K562 (cell line): ENCODE measurements at regions not wholly inside any gene's neighbourhood (a gene's known extent, or its start where the extent isn't known, plus 50 kb on each side); places are given as distances from the start of the nearest gene placed in this dataset.

ENCODE experiments used
- CREB5 ChIP-seq: fragments of 250-450 bp; sonication (Bioruptor Pico); IDR thresholded peaks from 2 replicates; pipeline ENCODE4 v1.5.0; 2020; ENCODE audit warnings: mild to moderate bottlenecking
- DNMT1 ChIP-seq: fragments of 450-650 bp; IDR thresholded peaks from 2 replicates; pipeline ENCODE4 v1.6.1; 2016; ENCODE audit warnings: antibody characterized with exemption, mild to moderate bottlenecking
- MGA ChIP-seq: fragments of 450-650 bp; IDR thresholded peaks from 2 replicates; pipeline ENCODE4 v1.6.1; 2016; ENCODE audit warnings: mild to moderate bottlenecking, moderate library complexity
- MNT ChIP-seq, 2 experiments: fragments of 450-650 bp; conservative IDR thresholded peaks; 2 replicates each; pipeline ENCODE4 v1.6.1; 2017; ENCODE audit warnings: mild to moderate bottlenecking in 2 of 2, moderate library complexity in 2 of 2
- TCFL5 ChIP-seq: fragments of 250-450 bp; sonication (Bioruptor Pico); conservative IDR thresholded peaks from 2 replicates; pipeline ENCODE4 v1.6.1; 2021; ENCODE audit warnings: mild to moderate bottlenecking, moderate library complexity, matching md5 sums
- ZBTB11 ChIP-seq, 3 experiments: fragments of 200-800 bp in 1 of 3; fragments of 250-450 bp in 1 of 3; fragments of 450-650 bp in 1 of 3; sonication (Bioruptor Pico) in 1 of 3; sonication (Bioruptor generic) in 1 of 3; formaldehyde crosslinking in 1 of 3; IDR thresholded peaks; 2 replicates each; pipeline versions ENCODE4 v1.6.1 to v1.8.0; 2016 to 2022; ENCODE audit warnings: mild to moderate bottlenecking in 2 of 3, missing genetic modification characterization in 2 of 3, missing compliant biosample characterization in 1 of 3, moderate library complexity in 1 of 3
- ZNF395 ChIP-seq: fragments of 200-800 bp; sonication (Bioruptor generic); IDR thresholded peaks from 2 replicates; pipeline ENCODE4 v1.6.1; 2017; ENCODE audit warnings: missing genetic modification characterization, missing compliant biosample characterization

GRCh38 chr2:56118474-56118873, 65.3 kb upstream of the CCDC85A start (continued):
- no peak for TF ChIP-seq MGA
- no peak for TF ChIP-seq ZBTB11 (CRISPR knock-in tag; IDR thresholded peaks at IDR 0.05)
- no peak for TF ChIP-seq MNT (conservative IDR thresholded peaks at IDR 0.05)
- TF ChIP-seq DNMT1 = no peak
- no peak for TF ChIP-seq CREB5 (CRISPR knock-in tag)
- no peak for TF ChIP-seq TCFL5 (CRISPR knock-in tag)
- TF ChIP-seq ZNF395 (CRISPR knock-in tag) = no peak
